Glutamatergic neuron (in vitro differentiated cells): ENCODE measurements at regions not wholly inside any gene's neighbourhood (a gene's known extent, or its start where the extent isn't known, plus 50 kb on each side); places are given as distances from the start of the nearest gene placed in this dataset.
"Not testable (repeated sequence)": the region's sequence is repeated elsewhere in the genome, so short reads cannot be mapped to it uniquely, and the experiment has no call there.

ENCODE experiments used
- DNase-seq: peaks from one replicate; pipeline ENCODE4 v3.0.0; 2022
- H3K27ac Mint-ChIP-seq: one replicate; pipeline ENCODE4 v1.8.0; 2020; ENCODE audit warnings: mild to moderate bottlenecking, mixed read lengths, inconsistent platforms; ENCODE audit not compliant: unreplicated experiment
- H3K27me3 Mint-ChIP-seq: one replicate; pipeline ENCODE4 v1.8.0; 2020; ENCODE audit warnings: mild to moderate bottlenecking, moderate library complexity, mixed read lengths, inconsistent platforms; ENCODE audit not compliant: unreplicated experiment
- H3K36me3 Mint-ChIP-seq: one replicate; pipeline ENCODE4 v1.8.0; 2020; ENCODE audit warnings: mild to moderate bottlenecking, mixed read lengths, inconsistent platforms; ENCODE audit not compliant: unreplicated experiment
- H3K4me1 Mint-ChIP-seq: one replicate; pipeline ENCODE4 v1.8.0; 2020; ENCODE audit warnings: mild to moderate bottlenecking, low read depth, mixed read lengths, inconsistent platforms; ENCODE audit not compliant: unreplicated experiment
- H3K4me3 Mint-ChIP-seq: one replicate; pipeline ENCODE4 v1.8.0; 2020; ENCODE audit warnings: mild to moderate bottlenecking, mixed read lengths, inconsistent platforms; ENCODE audit not compliant: unreplicated experiment
- H3K9me3 Mint-ChIP-seq: one replicate; pipeline ENCODE4 v1.8.0; 2020; ENCODE audit warnings: mild to moderate bottlenecking, moderate library complexity, mixed read lengths, inconsistent platforms; ENCODE audit not compliant: unreplicated experiment
- TF ChIP-seq, protein P1 (sequence below): fragments of 200-600 bp; sonication (generic); IDR thresholded peaks from one replicate; pipeline ENCODE4 v1.5.0; 2021; ENCODE audit not compliant: partially characterized antibody, unreplicated experiment

- Mint-ChIP-seq H3K4me3 (no peak overlapping the region), H3K9me3 (no peaks in the 10 kb centered on the region), H3K27me3 (no peaks in the 10 kb centered on the region), H3K36me3 (no peaks in the 10 kb centered on the region), H3K27ac (no peak overlapping the region), H3K4me1 (peaks cover 7% of the 10 kb centered on the region)
- no peak for DNase-seq
- TF ChIP-seq, protein P1, sequence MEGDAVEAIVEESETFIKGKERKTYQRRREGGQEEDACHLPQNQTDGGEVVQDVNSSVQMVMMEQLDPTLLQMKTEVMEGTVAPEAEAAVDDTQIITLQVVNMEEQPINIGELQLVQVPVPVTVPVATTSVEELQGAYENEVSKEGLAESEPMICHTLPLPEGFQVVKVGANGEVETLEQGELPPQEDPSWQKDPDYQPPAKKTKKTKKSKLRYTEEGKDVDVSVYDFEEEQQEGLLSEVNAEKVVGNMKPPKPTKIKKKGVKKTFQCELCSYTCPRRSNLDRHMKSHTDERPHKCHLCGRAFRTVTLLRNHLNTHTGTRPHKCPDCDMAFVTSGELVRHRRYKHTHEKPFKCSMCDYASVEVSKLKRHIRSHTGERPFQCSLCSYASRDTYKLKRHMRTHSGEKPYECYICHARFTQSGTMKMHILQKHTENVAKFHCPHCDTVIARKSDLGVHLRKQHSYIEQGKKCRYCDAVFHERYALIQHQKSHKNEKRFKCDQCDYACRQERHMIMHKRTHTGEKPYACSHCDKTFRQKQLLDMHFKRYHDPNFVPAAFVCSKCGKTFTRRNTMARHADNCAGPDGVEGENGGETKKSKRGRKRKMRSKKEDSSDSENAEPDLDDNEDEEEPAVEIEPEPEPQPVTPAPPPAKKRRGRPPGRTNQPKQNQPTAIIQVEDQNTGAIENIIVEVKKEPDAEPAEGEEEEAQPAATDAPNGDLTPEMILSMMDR = no peak
These were observed 598.9 kb upstream of the LINC00305 start for GRCh38 chr18:64747803-64748202.

GRCh38 chr18:64742898-64743297 is 594.0 kb upstream of the LINC00305 start:
- Mint-ChIP-seq H3K36me3 (no peaks in the 10 kb centered on the region), H3K27me3 (no peaks in the 10 kb centered on the region), H3K9me3 (no peaks in the 10 kb centered on the region), H3K4me1 (peaks cover 3% of the 10 kb centered on the region), H3K4me3 (no peak overlapping the region), H3K27ac (no peak overlapping the region)
- no peak for DNase-seq
- TF ChIP-seq, protein P1 = no peak

- no peak for DNase-seq
- Mint-ChIP-seq H3K4me3 (no peak overlapping the region), H3K27ac (no peak overlapping the region), H3K27me3 (no peaks in the 10 kb centered on the region), H3K36me3 (no peaks in the 10 kb centered on the region), H3K4me1 (no peaks in the 10 kb centered on the region), H3K9me3 (peaks cover 1% of the 10 kb centered on the region)
- TF ChIP-seq, protein P1 = no peak
These were observed 585.2 kb upstream of the LINC00305 start for GRCh38 chr18:64734063-64734462.

DNA sequence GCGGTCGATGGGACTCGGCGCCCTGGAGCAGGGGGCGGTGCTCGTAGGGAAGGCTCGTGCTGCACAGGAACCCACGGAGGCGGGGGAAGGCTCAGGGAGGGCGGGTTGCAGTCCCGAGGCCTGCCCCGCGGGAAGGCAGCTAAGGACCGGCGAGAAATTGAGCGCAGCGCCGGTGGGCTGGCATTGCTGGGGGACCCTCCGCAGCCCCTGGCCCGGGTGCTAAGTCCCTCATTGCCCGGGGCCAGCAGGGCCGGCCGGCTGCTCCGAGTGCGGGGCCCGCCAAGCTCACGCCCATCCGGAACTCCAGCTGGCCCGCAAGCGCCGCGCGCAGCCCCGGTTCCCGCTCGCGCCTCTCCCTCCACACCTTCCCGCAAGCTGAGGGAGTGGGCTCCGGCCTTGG is 576.8 kb upstream of the LINC00305 start:
- not testable (repeated sequence) for H3K4me3 Mint-ChIP-seq, DNase-seq

DNA sequence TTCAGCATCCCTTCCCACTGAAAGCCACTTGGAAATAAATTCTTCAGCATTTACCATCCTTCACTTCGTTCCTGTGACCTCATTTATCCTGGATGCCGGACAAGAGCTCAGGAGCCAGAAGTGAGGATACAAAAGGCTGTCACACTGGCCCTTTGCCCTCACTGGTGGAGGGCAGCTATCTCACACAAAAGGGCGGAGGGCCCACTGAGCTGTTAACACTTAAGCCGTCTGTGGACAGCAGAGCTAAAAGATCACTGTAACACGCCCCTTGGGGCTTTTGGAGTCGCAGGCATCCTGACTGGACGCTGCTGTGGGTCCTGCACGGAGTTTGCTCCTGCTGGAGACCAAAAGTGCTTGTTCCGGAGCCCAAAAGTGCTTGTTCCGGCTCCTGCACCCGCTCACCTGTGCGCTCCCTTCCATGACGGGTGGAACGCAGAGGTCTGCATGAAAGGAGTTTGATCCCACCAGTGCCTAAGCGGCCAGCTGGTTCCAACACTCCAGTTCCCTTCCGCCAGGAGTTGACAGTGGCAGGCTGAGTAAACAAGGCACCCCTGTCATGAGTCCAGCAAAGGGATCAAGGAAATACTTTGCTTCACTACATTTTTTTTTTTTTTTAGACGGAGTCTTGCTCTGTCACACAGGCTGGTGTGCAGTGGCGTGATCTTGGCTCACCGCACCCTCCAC is 572.0 kb upstream of the LINC00305 start:
- Mint-ChIP-seq H3K27ac (peak overlapping the region; percentile 83), H3K4me1 (peaks cover 8% of the 10 kb centered on the region), H3K9me3 (peaks cover 5% of the 10 kb centered on the region), H3K36me3 (peaks cover 4% of the 10 kb centered on the region), H3K4me3 (no peak overlapping the region), H3K27me3 (no peaks in the 10 kb centered on the region)
- DNase-seq = peak; percentile 63
- TF ChIP-seq, protein P1 = no peak

More for the DNA sequence above, 576.8 kb upstream of the LINC00305 start:
- not testable (repeated sequence) for H3K36me3 Mint-ChIP-seq, H3K4me1 Mint-ChIP-seq, H3K9me3 Mint-ChIP-seq, H3K27me3 Mint-ChIP-seq, H3K27ac Mint-ChIP-seq
